HG03025 (cell line): ENCODE measurements at regions not wholly inside any gene's neighbourhood (a gene's known extent, or its start where the extent isn't known, plus 50 kb on each side); places are given as distances from the start of the nearest gene placed in this dataset.

Source experiments
- ATAC-seq: cut with Tn5 transposase; IDR thresholded peaks from one replicate; pipeline ENCODE4 v1.9.1; 2021; ENCODE audit warnings: mild to moderate bottlenecking, moderate library complexity; ENCODE audit not compliant: unreplicated experiment, low FRiP score

DNA sequence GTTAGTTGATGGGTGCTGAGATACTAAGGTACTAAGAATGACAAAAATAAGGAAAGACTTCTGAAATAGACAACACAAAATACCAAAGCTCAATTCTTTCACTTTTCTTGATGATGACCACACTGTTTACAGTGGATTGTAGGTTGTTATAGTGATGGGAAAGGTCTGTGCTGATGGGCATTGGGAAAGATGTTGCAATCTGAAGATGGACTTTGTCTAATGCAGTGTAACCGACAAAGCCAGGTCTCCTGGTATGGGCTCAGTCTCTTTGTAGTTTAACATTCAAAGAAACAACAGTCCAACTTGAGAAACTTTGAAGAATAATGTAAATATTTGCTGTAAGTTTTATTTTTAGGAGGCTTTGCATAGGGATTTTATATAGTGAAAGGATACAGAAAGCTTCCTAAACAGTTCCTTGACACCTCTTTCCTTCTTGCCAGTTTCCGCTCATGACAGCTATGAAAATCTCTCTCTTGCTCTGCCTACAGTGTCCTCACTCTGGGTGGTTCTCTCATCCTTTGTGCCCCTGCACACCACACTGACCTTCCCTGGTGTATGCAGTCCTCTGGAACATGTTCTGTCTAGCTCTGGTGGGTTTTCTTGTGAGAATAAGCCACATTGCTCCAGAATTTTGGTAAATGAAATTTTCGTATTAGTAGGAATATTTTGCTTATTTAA lies 172.2 kb downstream of the KCNRG start:
- no peak for ATAC-seq

GRCh38 chr13:50188696-50189095 lies 173.5 kb downstream of the KCNRG start:
- ATAC-seq: no peak

DNA sequence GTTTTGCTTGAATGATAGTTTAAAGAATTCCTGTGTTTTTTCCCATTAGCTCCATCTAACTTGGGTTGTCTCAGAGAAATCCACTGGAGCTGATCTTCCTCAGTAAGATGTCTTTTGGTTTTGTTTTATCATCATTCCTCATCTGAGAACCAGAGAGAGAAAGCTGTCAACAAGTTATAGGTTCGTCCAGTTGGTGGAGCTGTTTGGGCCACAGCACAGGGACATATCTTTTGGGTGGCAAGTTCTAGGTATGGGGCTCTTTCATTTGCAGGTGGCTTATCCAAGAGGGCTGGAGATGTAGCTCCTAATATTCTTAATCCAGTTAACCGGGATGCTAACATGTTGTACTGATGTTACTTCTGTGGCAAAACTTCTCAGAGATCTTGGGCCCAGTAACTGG lies 174.2 kb downstream of the KCNRG start:
- ATAC-seq: no peak

DNA sequence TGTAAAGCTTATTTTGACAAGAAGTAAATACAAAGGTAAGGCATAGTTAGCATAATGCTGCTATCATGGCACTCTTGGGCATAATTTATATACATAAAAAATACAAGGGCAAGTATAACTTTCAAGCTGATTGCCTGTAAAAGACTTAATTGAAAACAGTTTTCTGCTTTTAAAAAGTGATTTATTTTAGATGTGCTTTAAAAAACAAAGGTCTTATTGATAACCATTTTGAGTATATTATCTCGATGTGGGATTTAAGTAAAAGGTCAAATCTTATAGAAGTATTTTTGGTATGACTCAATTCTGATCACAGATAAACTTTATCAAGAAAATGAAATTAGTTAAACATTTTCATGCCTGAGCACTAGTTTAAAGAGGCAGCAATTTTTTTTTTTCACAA lies 175.8 kb downstream of the KCNRG start:
- no peak for ATAC-seq

GRCh38 chr13:50192272-50192813 lies 177.1 kb downstream of the KCNRG start:
- no peak for ATAC-seq

DNA sequence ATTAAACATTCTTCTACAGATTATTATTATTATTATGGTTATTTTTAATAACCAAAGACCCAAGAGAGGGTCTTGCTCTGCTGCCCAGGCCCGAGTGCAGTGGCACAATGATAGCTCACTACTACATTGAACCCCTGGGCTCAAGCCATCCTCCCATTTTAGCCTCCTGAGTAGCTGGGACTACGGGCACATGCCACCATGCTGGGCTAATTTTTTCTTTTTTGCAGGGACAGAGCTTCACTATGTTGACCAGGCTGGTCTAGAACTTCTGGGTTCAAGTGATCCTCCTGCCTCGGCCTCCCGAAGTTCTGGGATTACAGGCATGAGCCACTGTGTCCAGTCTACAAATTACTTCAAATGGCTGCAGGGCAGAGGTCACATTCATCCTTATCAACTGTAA lies 179.8 kb downstream of the KCNRG start:
- no peak for ATAC-seq

GRCh38 chr13:50196118-50196517 lies 180.9 kb downstream of the KCNRG start:
- ATAC-seq: no peak

DNA sequence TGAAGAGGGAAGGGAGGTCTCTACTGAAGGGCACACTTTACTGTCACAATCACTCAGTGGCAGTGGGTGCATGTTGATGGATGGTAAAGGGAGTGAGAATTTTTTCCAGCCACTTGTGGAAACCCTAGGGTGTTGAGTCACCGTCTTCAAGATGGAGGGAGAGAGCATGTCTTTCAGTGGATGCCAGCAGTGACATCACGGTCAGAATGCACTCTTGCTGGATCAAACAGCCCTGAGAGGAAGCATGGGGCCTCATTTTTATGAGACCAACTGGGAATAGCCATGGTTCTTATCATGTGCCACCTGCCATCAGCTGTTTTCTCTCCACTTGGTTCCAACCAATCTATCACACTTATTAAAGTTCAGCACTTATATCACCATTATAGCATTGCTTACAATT lies 182.5 kb downstream of the KCNRG start:
- no peak for ATAC-seq

GRCh38 chr13:50198508-50198907 lies 183.3 kb downstream of the KCNRG start:
- no peak for ATAC-seq

GRCh38 chr13:50200569-50200968 lies 185.3 kb downstream of the KCNRG start:
- ATAC-seq: no peak

GRCh38 chr13:50200988-50201387 lies 185.7 kb downstream of the KCNRG start:
- ATAC-seq: no peak

DNA sequence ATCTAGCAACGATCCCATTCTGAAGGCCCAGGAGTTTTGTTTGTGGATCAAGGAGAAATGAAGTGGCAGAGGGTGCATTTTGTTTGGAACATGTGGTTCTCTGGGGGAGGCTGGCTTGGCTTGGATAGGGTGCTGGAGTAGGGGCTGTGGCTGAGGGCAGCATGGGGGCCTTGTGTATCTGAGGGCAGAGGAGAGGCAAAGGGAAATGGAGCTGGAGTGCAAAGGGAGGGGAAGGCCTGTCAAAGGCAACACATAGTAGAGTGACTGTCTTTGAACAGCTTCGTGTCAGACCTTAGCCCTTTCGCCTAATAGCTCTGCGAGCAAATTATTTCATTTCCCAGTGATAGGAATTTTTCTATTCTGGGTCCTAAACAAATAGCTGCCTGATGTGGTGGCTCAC lies 187.2 kb downstream of the KCNRG start:
- ATAC-seq: no peak

- no peak for ATAC-seq
Observed at GRCh38 chr13:50203256-50203941, 188.2 kb downstream of the KCNRG start.

DNA sequence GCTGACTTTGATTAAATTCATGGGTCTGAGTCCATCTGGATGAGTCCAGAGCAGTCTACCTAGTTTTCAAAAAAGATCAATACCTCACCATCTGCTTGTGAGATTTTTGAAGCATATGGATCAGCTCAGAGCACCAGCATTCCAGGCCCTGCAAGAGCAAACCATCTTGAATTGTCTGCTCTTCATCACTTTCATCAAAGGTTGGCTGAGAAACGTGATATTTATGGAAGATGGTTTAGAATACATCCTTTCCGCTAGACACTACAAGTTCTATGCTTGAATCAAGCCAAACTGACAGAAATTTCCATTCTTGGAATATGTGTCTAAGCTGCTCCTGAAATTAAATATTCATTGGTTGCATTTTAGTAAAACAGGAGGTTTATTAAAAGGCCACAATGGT lies 190.3 kb downstream of the KCNRG start:
- no peak for ATAC-seq

GRCh38 chr13:50208826-50209335 lies 193.6 kb downstream of the KCNRG start:
- no peak for ATAC-seq

GRCh38 chr13:50209631-50210030 lies 194.4 kb downstream of the KCNRG start:
- no peak for ATAC-seq

DNA sequence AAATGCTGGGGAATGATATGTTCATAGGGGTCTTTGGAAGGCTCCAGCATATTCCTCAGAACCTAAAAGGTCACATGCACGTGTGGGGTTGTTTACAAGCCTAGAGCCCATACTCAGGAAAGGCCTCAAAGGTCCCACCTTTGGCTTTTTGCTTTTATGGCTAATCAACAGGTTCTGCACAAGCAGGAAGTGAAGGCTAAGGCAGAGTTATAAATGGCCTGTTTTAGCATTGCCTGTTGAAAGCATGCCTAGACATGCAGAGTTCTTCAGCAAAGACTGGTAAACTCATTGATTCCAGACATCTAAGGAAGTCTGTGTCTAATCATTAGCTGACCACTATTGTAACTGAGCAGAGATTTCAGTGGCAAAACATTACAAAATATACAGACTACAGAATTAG lies 198.3 kb downstream of the KCNRG start:
- no peak for ATAC-seq

GRCh38 chr13:50214514-50214913 lies 199.3 kb downstream of the KCNRG start:
- no peak for ATAC-seq

DNA sequence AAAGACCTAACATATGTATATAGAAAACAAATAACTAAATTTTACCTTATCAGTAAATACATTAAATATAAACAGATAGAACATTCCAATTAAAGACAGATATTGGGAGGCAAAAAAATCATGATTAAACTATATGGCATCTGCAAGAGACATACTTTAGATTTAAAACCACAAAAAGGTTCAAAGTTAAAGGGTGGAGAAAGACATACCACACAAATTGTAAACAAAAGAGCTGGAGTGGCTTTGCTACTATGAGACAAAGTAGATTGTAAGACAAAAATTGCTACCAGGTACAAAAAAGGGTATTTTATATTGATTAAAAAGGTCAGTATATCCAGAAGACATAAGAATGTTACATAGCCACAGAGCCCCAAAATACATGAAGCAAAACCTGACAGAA lies 200.2 kb downstream of the KCNRG start:
- ATAC-seq: no peak

DNA sequence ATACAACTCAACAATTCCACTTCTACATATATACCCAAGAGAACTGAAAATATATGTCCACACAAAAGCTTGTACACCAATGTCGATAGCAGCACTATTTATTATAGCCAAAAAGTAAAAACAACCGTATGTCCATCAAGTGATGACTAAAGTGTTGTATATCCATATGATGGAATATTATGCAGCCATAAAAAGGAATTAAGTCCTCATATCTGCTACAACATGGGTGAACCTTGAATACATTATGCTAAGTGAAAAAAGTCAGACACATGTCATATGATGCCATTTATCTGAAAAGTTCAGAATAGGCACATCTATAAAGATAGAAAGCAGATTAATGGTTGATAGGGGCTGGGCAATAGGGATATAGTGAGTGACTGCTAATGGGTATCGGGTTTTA lies 204.5 kb downstream of the KCNRG start:
- no peak for ATAC-seq

GRCh38 chr13:50220938-50221337 lies 205.7 kb downstream of the KCNRG start:
- ATAC-seq: no peak
